GM23338 (cell line): ENCODE measurements at regions not wholly inside any gene's neighbourhood (a gene's known extent, or its start where the extent isn't known, plus 50 kb on each side); places are given as distances from the start of the nearest gene placed in this dataset.

Experiments
- ATAC-seq: fragments of 200-7000 bp; cut with Tn5 transposase; 3 replicates; pipeline ENCODE4 v1.9.1; 2020
- DNase-seq: peaks from one replicate; pipeline ENCODE4 v3.0.0-alpha.2; 2015; ENCODE audit warnings: low spot score
- H2AFZ ChIP-seq: fragments of 200-600 bp; sonication (generic); 2 replicates; pipeline ENCODE4 v1.8.0; 2016; ENCODE audit warnings: antibody characterized with exemption, mild to moderate bottlenecking, moderate library complexity
- H3F3A ChIP-seq: fragments of 200-600 bp; sonication (generic); replicated peaks from 2 replicates; pipeline ENCODE4 v1.8.0; 2017; ENCODE audit warnings: antibody characterized with exemption, mixed run types, low read depth
- H3K27ac ChIP-seq: fragments of 200-600 bp; sonication (generic); 2 replicates; pipeline ENCODE4 v1.6.1; 2016; ENCODE audit warnings: low read depth
- H3K27me3 ChIP-seq: fragments of 200-600 bp; sonication (generic); 2 replicates; pipeline ENCODE4 v1.8.0; 2016; ENCODE audit warnings: mild to moderate bottlenecking, mixed run types, moderate library complexity; ENCODE audit not compliant: insufficient read depth
- H3K36me3 ChIP-seq: fragments of 200-600 bp; sonication (generic); 2 replicates; pipeline ENCODE4 v1.8.0; 2016; ENCODE audit warnings: mild to moderate bottlenecking; ENCODE audit not compliant: insufficient read depth
- H3K4me1 ChIP-seq: fragments of 200-600 bp; sonication (generic); 2 replicates; pipeline ENCODE4 v1.8.0; 2016; ENCODE audit warnings: mild to moderate bottlenecking, moderate library complexity; ENCODE audit not compliant: insufficient read depth
- H3K4me2 ChIP-seq: fragments of 200-600 bp; sonication (generic); 2 replicates; pipeline ENCODE4 v1.7.1; 2017; ENCODE audit warnings: mixed run types
- H3K4me3 ChIP-seq: fragments of 200-600 bp; sonication (generic); 2 replicates; pipeline ENCODE4 v1.6.1; 2016; ENCODE audit warnings: mixed run types
- H3K79me2 ChIP-seq: fragments of 200-600 bp; sonication (generic); replicated peaks from 2 replicates; pipeline ENCODE4 v1.8.0; 2017; ENCODE audit warnings: mild to moderate bottlenecking; ENCODE audit not compliant: insufficient read depth
- H3K9me2 ChIP-seq: fragments of 200-600 bp; sonication (generic); 2 replicates; pipeline ENCODE4 v1.8.0; 2017; ENCODE audit not compliant: insufficient read depth
- H4K20me1 ChIP-seq: fragments of 200-600 bp; sonication (generic); replicated peaks from 2 replicates; pipeline ENCODE4 v1.8.0; 2017; ENCODE audit warnings: mild to moderate bottlenecking; ENCODE audit not compliant: insufficient read depth
- H3K27ac Mint-ChIP-seq: 2 replicates; pipeline ENCODE4 v1.8.0; 2020; ENCODE audit warnings: inconsistent platforms, mild to moderate bottlenecking, moderate library complexity, mixed read lengths
- H3K27me3 Mint-ChIP-seq: 3 replicates; pipeline ENCODE4 v1.8.0; 2022; ENCODE audit warnings: low read depth, mild to moderate bottlenecking, moderate library complexity, mixed read lengths, inconsistent platforms; ENCODE audit not compliant: insufficient read depth, poor library complexity
- H3K36me3 Mint-ChIP-seq: 3 replicates; pipeline ENCODE4 v1.8.0; 2021; ENCODE audit warnings: low read depth, mild to moderate bottlenecking, inconsistent platforms, moderate library complexity, mixed read lengths
- H3K4me1 Mint-ChIP-seq: 3 replicates; pipeline ENCODE4 v1.8.0; 2020; ENCODE audit warnings: mild to moderate bottlenecking, inconsistent platforms, mixed read lengths
- H3K4me3 Mint-ChIP-seq: 3 replicates; pipeline ENCODE4 v1.8.0; 2021; ENCODE audit warnings: moderate library complexity, mild to moderate bottlenecking, inconsistent platforms, mixed read lengths
- H3K9me3 Mint-ChIP-seq: 3 replicates; pipeline ENCODE4 v1.8.0; 2020; ENCODE audit warnings: moderate library complexity, mild to moderate bottlenecking, inconsistent platforms, mixed read lengths
- CREB1 ChIP-seq: fragments of 250-450 bp; sonication (Bioruptor Pico); IDR thresholded peaks from 2 replicates; pipeline ENCODE4 v1.5.0; 2020; ENCODE audit warnings: low read depth, mild to moderate bottlenecking, moderate library complexity
- EZH2phosphoT487 ChIP-seq: fragments of 200-600 bp; sonication (generic); IDR thresholded peaks from one replicate; pipeline ENCODE4 v1.8.1; 2018; ENCODE audit warnings: antibody characterized with exemption; ENCODE audit not compliant: unreplicated experiment
- JUNB ChIP-seq: IDR thresholded peaks from one replicate; pipeline ENCODE4 v1.6.1; 2016; ENCODE audit warnings: antibody characterized with exemption; ENCODE audit not compliant: unreplicated experiment
- NANOG ChIP-seq: IDR thresholded peaks from 2 replicates; pipeline ENCODE4 v1.6.1; 2016; ENCODE audit warnings: antibody characterized with exemption, borderline replicate concordance
- POLR2AphosphoS5 ChIP-seq: IDR thresholded peaks from 2 replicates; pipeline ENCODE4 v1.6.1; 2016; ENCODE audit warnings: antibody characterized with exemption, low read depth
- STAT1 ChIP-seq: IDR thresholded peaks from one replicate; pipeline ENCODE4 v1.6.1; 2016; ENCODE audit warnings: antibody characterized with exemption; ENCODE audit not compliant: unreplicated experiment
- ZNF114 ChIP-seq: fragments of 250-450 bp; sonication (Bioruptor Pico); IDR thresholded peaks from 2 replicates; pipeline ENCODE4 v1.5.0; 2020; ENCODE audit warnings: mild to moderate bottlenecking, moderate library complexity
- ZNF331 ChIP-seq: fragments of 250-450 bp; sonication (Bioruptor Pico); IDR thresholded peaks from 2 replicates; pipeline ENCODE4 v1.5.0; 2020; ENCODE audit warnings: low read depth, mild to moderate bottlenecking, moderate library complexity
- TF ChIP-seq, protein P1 (sequence below): IDR thresholded peaks from 2 replicates; pipeline ENCODE4 v1.6.1; 2016; ENCODE audit warnings: antibody characterized with exemption
- TF ChIP-seq, protein P2 (sequence below), 2 experiments: fragments of 200-600 bp in 1 of 2; sonication (generic) in 1 of 2; conservative IDR thresholded peaks; 2 replicates each; pipeline versions ENCODE4 v1.5.1 to v1.6.1; 2016 to 2017; ENCODE audit warnings: antibody characterized with exemption in 2 of 2, low read depth in 2 of 2, mild to moderate bottlenecking in 2 of 2, moderate library complexity in 1 of 2
- TF ChIP-seq, protein P3 (sequence below): IDR thresholded peaks from one replicate; pipeline ENCODE4 v1.6.1; 2018; ENCODE audit warnings: antibody characterized with exemption; ENCODE audit not compliant: unreplicated experiment
- TF ChIP-seq, protein P4 (sequence below): fragments of 250-450 bp; sonication (Bioruptor Pico); IDR thresholded peaks from 2 replicates; pipeline ENCODE4 v1.5.0; 2020; ENCODE audit warnings: mild to moderate bottlenecking, moderate library complexity

DNA sequence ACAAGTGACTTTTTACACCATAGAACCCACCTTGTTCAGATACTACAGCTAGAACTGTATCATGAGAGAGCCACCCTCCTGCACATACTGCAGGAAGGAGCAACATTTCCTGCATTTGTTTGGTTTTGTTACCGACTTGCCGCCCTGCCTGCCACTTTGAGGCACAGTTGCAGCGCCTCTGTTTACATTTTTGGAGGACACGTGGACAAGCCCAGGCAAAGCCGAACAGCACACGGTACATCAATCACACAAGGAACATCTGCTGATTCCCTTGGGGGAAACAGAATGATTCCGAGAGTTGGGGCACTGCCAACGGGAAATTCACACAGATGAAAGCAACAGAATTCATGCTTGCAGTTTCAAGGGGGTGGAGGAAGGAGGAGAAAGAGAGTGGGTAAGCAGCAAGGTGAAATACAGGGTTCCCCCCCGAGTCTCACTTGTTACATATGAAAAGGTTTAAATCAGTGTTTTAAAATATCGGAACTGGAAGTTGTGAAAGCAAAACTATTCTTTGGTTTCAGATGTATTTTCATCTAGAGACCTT is 110.7 kb downstream of the BTG1 start:
- H3K27me3 Mint-ChIP-seq, result no peaks in the 10 kb centered on the region
- H3K4me2 ChIP-seq, result peak overlapping the region; percentile 48; the same call in 1 of the 2 replicates
- H3K9me2 ChIP-seq, result peaks cover 6% of the 10 kb centered on the region; the same call in 1 of the 2 replicates
- no peak for TF ChIP-seq ZNF331 (CRISPR knock-in tag)
- no peak for TF ChIP-seq NANOG
- TF ChIP-seq STAT1, result no peak
- TF ChIP-seq ZNF114, result no peak
- no peak for TF ChIP-seq POLR2AphosphoS5
- TF ChIP-seq, protein P1, sequence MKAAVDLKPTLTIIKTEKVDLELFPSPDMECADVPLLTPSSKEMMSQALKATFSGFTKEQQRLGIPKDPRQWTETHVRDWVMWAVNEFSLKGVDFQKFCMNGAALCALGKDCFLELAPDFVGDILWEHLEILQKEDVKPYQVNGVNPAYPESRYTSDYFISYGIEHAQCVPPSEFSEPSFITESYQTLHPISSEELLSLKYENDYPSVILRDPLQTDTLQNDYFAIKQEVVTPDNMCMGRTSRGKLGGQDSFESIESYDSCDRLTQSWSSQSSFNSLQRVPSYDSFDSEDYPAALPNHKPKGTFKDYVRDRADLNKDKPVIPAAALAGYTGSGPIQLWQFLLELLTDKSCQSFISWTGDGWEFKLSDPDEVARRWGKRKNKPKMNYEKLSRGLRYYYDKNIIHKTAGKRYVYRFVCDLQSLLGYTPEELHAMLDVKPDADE, result no peak
- TF ChIP-seq, protein P2, sequence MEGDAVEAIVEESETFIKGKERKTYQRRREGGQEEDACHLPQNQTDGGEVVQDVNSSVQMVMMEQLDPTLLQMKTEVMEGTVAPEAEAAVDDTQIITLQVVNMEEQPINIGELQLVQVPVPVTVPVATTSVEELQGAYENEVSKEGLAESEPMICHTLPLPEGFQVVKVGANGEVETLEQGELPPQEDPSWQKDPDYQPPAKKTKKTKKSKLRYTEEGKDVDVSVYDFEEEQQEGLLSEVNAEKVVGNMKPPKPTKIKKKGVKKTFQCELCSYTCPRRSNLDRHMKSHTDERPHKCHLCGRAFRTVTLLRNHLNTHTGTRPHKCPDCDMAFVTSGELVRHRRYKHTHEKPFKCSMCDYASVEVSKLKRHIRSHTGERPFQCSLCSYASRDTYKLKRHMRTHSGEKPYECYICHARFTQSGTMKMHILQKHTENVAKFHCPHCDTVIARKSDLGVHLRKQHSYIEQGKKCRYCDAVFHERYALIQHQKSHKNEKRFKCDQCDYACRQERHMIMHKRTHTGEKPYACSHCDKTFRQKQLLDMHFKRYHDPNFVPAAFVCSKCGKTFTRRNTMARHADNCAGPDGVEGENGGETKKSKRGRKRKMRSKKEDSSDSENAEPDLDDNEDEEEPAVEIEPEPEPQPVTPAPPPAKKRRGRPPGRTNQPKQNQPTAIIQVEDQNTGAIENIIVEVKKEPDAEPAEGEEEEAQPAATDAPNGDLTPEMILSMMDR (conservative IDR thresholded peaks at IDR 0.05; ENCODE audit: low read depth in 2 of 2), result no peak
- no peak for TF ChIP-seq CREB1 (CRISPR knock-in tag)
- TF ChIP-seq, protein P3, sequence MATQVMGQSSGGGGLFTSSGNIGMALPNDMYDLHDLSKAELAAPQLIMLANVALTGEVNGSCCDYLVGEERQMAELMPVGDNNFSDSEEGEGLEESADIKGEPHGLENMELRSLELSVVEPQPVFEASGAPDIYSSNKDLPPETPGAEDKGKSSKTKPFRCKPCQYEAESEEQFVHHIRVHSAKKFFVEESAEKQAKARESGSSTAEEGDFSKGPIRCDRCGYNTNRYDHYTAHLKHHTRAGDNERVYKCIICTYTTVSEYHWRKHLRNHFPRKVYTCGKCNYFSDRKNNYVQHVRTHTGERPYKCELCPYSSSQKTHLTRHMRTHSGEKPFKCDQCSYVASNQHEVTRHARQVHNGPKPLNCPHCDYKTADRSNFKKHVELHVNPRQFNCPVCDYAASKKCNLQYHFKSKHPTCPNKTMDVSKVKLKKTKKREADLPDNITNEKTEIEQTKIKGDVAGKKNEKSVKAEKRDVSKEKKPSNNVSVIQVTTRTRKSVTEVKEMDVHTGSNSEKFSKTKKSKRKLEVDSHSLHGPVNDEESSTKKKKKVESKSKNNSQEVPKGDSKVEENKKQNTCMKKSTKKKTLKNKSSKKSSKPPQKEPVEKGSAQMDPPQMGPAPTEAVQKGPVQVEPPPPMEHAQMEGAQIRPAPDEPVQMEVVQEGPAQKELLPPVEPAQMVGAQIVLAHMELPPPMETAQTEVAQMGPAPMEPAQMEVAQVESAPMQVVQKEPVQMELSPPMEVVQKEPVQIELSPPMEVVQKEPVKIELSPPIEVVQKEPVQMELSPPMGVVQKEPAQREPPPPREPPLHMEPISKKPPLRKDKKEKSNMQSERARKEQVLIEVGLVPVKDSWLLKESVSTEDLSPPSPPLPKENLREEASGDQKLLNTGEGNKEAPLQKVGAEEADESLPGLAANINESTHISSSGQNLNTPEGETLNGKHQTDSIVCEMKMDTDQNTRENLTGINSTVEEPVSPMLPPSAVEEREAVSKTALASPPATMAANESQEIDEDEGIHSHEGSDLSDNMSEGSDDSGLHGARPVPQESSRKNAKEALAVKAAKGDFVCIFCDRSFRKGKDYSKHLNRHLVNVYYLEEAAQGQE, result no peak
- no peak for TF ChIP-seq JUNB
- TF ChIP-seq, protein P4, sequence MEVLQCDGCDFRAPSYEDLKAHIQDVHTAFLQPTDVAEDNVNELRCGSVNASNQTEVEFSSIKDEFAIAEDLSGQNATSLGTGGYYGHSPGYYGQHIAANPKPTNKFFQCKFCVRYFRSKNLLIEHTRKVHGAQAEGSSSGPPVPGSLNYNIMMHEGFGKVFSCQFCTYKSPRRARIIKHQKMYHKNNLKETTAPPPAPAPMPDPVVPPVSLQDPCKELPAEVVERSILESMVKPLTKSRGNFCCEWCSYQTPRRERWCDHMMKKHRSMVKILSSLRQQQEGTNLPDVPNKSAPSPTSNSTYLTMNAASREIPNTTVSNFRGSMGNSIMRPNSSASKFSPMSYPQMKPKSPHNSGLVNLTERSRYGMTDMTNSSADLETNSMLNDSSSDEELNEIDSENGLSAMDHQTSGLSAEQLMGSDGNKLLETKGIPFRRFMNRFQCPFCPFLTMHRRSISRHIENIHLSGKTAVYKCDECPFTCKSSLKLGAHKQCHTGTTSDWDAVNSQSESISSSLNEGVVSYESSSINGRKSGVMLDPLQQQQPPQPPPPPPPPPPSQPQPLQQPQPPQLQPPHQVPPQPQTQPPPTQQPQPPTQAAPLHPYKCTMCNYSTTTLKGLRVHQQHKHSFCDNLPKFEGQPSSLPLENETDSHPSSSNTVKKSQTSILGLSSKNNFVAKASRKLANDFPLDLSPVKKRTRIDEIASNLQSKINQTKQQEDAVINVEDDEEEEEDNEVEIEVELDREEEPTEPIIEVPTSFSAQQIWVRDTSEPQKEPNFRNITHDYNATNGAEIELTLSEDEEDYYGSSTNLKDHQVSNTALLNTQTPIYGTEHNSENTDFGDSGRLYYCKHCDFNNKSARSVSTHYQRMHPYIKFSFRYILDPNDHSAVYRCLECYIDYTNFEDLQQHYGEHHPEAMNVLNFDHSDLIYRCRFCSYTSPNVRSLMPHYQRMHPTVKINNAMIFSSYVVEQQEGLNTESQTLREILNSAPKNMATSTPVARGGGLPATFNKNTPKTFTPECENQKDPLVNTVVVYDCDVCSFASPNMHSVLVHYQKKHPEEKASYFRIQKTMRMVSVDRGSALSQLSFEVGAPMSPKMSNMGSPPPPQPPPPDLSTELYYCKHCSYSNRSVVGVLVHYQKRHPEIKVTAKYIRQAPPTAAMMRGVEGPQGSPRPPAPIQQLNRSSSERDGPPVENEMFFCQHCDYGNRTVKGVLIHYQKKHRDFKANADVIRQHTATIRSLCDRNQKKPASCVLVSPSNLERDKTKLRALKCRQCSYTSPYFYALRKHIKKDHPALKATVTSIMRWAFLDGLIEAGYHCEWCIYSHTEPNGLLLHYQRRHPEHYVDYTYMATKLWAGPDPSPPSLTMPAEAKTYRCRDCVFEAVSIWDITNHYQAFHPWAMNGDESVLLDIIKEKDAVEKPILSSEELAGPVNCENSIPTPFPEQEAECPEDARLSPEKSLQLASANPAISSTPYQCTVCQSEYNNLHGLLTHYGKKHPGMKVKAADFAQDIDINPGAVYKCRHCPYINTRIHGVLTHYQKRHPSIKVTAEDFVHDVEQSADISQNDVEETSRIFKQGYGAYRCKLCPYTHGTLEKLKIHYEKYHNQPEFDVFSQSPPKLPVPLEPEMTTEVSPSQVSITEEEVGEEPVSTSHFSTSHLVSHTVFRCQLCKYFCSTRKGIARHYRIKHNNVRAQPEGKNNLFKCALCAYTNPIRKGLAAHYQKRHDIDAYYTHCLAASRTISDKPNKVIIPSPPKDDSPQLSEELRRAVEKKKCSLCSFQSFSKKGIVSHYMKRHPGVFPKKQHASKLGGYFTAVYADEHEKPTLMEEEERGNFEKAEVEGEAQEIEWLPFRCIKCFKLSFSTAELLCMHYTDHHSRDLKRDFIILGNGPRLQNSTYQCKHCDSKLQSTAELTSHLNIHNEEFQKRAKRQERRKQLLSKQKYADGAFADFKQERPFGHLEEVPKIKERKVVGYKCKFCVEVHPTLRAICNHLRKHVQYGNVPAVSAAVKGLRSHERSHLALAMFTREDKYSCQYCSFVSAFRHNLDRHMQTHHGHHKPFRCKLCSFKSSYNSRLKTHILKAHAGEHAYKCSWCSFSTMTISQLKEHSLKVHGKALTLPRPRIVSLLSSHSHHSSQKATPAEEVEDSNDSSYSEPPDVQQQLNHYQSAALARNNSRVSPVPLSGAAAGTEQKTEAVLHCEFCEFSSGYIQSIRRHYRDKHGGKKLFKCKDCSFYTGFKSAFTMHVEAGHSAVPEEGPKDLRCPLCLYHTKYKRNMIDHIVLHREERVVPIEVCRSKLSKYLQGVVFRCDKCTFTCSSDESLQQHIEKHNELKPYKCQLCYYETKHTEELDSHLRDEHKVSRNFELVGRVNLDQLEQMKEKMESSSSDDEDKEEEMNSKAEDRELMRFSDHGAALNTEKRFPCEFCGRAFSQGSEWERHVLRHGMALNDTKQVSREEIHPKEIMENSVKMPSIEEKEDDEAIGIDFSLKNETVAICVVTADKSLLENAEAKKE (CRISPR knock-in tag), result no peak
- TF ChIP-seq EZH2phosphoT487, result no peak
- H3K4me1 ChIP-seq, result peaks cover 32% of the 10 kb centered on the region
- H3K9me3 Mint-ChIP-seq, result no peaks in the 10 kb centered on the region
- H4K20me1 ChIP-seq, result no peaks in the 10 kb centered on the region
- no peak overlapping the region for H3K4me3 ChIP-seq
- no peaks in the 10 kb centered on the region for H3F3A ChIP-seq
- H3K27ac Mint-ChIP-seq, result peak overlapping the region; percentile 29; the same call in 1 of the 2 replicates
- H3K4me3 Mint-ChIP-seq, result no peak overlapping the region
- no peak for DNase-seq
- H3K4me1 Mint-ChIP-seq, result peaks cover 48% of the 10 kb centered on the region
- H3K36me3 Mint-ChIP-seq, result no peaks in the 10 kb centered on the region
- H3K27ac ChIP-seq, result no peak overlapping the region
- H2AFZ ChIP-seq, result peak overlapping the region; percentile 96; the same call in 1 of the 2 replicates
- no peaks in the 10 kb centered on the region for H3K27me3 ChIP-seq
- no peaks in the 10 kb centered on the region for H3K79me2 ChIP-seq
- ATAC-seq, result peak; percentile 22; the same call in 2 of the 3 replicates
- H3K36me3 ChIP-seq, result no peaks in the 10 kb centered on the region
